Lower leg skin (tissue), 3 donors: ENCODE measurements at regions not wholly inside any gene's neighbourhood (a gene's known extent, or its start where the extent isn't known, plus 50 kb on each side); places are given as distances from the start of the nearest gene placed in this dataset.

Experiments used
- CTCF ChIP-seq, 3 donors: fragments of 450-650 bp; IDR thresholded peaks; one replicate each; pipeline ENCODE4 v1.5.1; 2016; ENCODE audit warnings: antibody characterized with exemption in 3 of 3, mild to moderate bottlenecking in 3 of 3, moderate library complexity in 2 of 3
- POLR2A ChIP-seq, 2 donors: fragments of 450-650 bp; IDR thresholded peaks; one replicate each; pipeline ENCODE4 v1.6.1; 2016 to 2017; ENCODE audit warnings: antibody characterized with exemption in 2 of 2, mild to moderate bottlenecking in 1 of 2, moderate library complexity in 1 of 2

- TF ChIP-seq CTCF (IDR thresholded peaks at IDR 0.05) (no peak), POLR2A (IDR thresholded peaks at IDR 0.05) (no peak)
Observed at GRCh38 chr2:154588838-154589237, 109.7 kb upstream of the KCNJ3 start.
